Mucosa of gallbladder (tissue), 1 donor: ENCODE measurements at regions not wholly inside any gene's neighbourhood (a gene's known extent, or its start where the extent isn't known, plus 50 kb on each side); places are given as distances from the start of the nearest gene placed in this dataset.
A peak's percentile ranks its signal among the peaks of the same experiment; 100 is the strongest.

Experiments
- DNase-seq: peaks from one replicate; pipeline ENCODE4 v3.0.0-alpha.2; 2020; ENCODE audit warnings: low spot score
- donor health status: DM: no; HTN: no; CAD: no.

- no peak for DNase-seq
These were observed 157.7 kb upstream of the NECTIN1 start for GRCh38 chr11:119886667-119887230.

- no peak for DNase-seq
These were observed 157.0 kb upstream of the NECTIN1 start for GRCh38 chr11:119885861-119886567.

GRCh38 chr11:119885067-119885466, 156.1 kb upstream of the NECTIN1 start:
- no peak for DNase-seq

GRCh38 chr11:119882316-119882715, 153.3 kb upstream of the NECTIN1 start:
- no peak for DNase-seq

- no peak for DNase-seq
These were observed 151.9 kb upstream of the NECTIN1 start for GRCh38 chr11:119880873-119881272.

- no peak for DNase-seq
These were observed 151.1 kb upstream of the NECTIN1 start for GRCh38 chr11:119880143-119880542.

GRCh38 chr11:119878990-119879389, 150.0 kb upstream of the NECTIN1 start:
- peak; percentile 62 for DNase-seq

- no peak for DNase-seq
These were observed 147.8 kb upstream of the NECTIN1 start for GRCh38 chr11:119876841-119877240.

- DNase-seq = no peak
These were observed 147.0 kb upstream of the NECTIN1 start for GRCh38 chr11:119875841-119876600.

GRCh38 chr11:119874660-119875238, 145.7 kb upstream of the NECTIN1 start:
- no peak for DNase-seq

- DNase-seq = no peak
These were observed 144.9 kb upstream of the NECTIN1 start for GRCh38 chr11:119873761-119874421.

- DNase-seq = no peak
These were observed 143.8 kb upstream of the NECTIN1 start for GRCh38 chr11:119872611-119873310.

- no peak for DNase-seq
These were observed 136.7 kb upstream of the NECTIN1 start for GRCh38 chr11:119865661-119866156.

GRCh38 chr11:119864836-119865235, 135.8 kb upstream of the NECTIN1 start:
- no peak for DNase-seq

- DNase-seq = no peak
These were observed 135.0 kb upstream of the NECTIN1 start for GRCh38 chr11:119863851-119864601.

- no peak for DNase-seq
These were observed 134.2 kb upstream of the NECTIN1 start for GRCh38 chr11:119863236-119863635.

- no peak for DNase-seq
These were observed 132.2 kb upstream of the NECTIN1 start for GRCh38 chr11:119861160-119861559.

GRCh38 chr11:119860561-119861094, 131.6 kb upstream of the NECTIN1 start:
- no peak for DNase-seq

GRCh38 chr11:119859684-119860083, 130.7 kb upstream of the NECTIN1 start:
- DNase-seq = no peak

- no peak for DNase-seq
These were observed 129.3 kb upstream of the NECTIN1 start for GRCh38 chr11:119858288-119858687.
